ENCODE measurements at regions not wholly inside any gene's neighbourhood (a gene's known extent, or its start where the extent isn't known, plus 50 kb on each side); places are given as distances from the start of the nearest gene placed in this dataset.

DNA sequence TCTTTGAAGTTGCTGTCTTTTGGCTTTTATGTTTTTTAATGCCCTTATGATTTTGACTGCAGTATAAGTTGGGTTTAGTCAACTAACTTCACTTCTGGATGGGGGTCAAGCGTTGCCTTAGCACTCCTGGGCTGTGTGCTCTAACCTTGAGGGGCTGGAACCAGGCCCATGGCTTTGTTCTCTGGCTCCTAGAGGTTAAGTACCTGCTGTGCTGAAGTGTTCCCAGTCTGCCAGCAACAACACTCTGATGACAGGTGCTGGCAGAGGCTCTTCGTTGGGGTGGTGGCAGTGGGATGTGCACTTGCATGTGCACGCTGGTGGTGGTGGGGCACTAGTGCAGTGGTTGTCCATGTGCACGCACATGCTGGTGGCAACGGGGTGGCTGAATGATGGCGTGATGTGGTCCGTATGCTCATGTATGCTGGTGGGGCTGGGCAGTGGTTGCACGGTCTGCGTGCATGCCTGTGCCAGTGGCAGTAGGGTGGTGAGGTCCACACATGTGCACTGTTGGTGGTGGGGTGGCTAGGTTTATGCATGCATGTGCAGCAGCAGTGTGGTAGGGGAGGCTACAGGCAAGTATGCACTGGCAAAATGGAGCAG lies 447.8 kb upstream of the GOT2 start:
- DNase-seq, result no peak

DNA sequence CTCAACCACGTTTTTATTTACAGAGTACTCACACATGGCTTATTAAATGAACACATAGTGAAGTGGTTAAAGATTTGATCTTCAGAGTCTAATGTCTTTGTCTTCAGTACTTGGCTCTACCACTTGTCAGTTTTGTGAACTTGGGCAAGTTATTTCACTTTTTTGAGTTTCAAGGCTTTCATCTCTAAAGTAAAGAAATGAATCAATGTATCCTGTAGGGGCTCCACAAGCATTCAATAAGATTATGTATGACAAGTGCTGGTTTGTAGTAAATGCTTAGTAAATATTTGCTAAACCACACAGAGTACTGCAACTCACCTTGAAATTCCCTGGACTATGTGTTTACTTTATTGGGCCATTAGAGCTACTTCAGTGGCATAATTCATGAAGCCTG lies 446.0 kb upstream of the GOT2 start:
- no peak for DNase-seq

DNA sequence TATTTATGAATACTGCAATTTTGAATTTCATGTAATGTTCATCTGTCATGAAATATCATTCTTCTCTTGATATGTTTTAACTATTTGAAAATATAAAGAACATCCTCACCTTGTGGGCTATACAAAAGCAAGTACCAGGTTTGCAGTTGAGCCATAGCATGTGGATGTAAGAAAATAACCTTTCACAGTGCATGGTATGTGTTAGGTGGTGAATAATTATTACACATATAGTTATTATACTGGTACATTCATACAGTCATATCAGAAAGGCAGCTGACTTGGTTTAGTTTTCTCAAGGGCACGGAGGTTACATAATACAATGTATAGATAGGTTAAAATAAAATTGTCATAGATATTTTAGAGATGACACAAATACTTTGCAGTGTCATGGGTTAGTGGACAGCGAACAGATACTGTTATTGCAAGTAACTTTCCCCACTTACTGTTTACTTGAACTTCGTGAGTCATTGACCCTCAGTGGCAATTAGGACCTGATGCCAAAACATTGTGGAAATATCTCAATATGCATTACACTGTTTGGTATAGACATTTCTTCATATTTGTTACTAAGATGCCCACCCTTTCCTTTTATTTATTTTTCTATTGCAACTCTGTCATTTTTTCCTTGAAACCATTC lies 445.4 kb upstream of the GOT2 start:
- no peak for DNase-seq

DNA sequence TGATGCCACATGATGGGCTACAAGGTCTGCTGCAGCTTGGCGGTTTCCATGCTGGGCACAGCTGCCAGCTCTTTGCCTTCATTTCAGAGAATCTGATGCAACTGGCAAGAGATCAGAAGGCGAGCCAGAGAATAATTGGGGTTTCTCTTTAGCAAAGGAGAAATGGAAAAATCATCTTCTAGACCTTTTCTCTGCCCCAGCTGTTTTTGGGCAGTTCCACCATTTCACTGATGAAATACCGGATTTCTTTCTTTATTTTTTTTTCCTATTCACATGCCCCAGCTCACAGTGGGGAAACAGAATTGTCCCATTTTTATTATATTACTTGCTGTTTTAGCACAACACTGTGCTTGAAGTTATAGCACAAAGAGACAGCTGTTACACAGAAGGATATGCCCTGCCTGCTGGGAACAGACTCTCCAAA lies 439.3 kb upstream of the GOT2 start:
- no peak for DNase-seq

DNA sequence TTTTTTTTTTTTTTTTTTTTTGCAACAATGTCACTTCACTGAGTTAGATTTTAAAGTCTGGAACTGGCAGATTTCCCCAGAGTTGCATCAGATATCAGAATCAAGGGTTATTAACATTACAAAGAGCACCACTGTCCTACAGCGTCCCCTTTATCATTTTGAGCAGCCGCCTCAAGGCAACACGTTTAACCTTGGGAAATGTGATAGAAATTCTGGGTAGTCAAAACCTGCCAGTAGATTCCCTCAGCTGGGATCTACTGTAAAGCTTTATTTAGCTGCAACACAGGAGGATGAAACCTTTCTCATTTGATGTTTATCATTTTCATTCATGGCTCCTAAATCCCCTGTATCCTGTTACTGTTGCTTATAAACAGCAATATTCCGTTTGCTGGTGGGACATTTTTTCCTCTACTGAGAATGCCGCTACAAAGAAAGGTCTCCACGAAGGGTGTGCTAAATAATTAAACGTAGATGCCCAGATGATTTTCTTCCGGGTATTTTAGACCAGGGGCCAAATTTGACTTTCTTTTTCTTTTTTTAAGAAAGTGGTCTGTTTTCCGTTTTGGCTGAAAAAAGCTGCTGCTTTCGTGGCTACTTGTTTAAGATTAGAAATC lies 436.1 kb upstream of the GOT2 start:
- no peak for DNase-seq

DNA sequence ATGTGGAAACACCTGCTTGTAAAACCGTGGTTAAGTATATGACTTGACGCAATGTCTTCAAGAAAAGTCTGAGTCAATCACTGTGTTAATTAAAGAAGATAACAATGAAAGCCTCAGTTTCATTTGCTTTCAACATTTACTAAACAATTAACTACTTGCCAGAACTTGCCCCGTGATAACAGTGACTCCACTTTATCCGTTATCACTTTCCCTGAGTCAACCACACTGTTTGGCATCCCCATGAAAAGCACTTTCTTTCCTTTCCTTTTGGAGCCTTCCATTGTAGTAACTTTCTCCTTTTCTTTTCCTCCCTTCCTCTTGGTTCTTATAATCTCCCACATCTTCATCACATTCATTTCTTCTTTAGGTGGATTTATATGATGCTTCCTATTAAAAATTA lies 435.1 kb upstream of the GOT2 start:
- DNase-seq, result no peak

DNA sequence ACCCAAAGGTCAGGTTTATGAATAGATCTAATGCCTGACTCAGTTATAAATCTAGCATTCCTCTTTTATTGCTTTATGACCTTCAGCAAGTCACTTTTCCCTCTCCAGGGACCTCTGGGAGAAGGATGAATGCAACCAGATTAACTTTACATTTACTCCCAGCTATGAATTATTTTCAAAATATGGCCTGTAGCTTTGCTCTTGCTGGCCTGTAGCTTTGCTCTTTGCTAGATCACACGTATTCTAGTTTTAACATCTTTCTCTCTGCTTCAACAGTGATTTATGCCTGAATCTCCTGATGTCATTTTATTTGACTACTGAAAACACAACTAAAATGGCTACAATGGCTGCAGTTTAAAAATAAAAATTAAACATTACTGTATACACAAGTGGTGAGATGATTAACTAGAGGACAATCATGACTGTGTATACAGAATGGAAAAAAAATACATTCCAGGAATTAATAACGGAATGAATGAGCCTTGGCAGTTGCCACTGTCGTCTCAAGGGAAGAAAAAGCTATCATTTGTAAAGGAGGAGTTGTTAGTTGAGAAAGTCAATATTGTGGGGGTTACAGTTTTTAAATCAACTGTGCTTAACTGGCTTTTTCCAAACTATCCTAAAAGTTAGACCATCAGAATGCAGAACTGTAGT lies 434.5 kb upstream of the GOT2 start:
- DNase-seq, result no peak

DNA sequence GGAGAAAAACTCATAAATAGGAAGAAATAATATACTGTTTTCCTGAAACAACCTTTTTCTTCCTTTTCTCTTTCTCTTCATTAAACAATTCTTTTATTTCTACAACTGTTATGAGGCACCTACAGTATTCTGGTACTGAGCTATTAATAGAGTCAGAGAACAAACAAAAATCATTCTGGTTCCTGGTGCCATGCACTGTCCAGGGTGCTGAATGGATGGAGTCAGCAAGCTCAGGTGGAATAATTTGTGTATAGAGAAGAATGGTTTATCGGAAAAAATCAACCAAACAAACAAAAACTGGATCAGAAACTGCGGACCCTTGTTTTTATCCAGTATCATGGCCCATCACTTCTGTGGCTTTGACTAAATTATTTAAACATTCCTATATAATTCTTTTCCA lies 430.3 kb upstream of the GOT2 start:
- no peak for DNase-seq

DNA sequence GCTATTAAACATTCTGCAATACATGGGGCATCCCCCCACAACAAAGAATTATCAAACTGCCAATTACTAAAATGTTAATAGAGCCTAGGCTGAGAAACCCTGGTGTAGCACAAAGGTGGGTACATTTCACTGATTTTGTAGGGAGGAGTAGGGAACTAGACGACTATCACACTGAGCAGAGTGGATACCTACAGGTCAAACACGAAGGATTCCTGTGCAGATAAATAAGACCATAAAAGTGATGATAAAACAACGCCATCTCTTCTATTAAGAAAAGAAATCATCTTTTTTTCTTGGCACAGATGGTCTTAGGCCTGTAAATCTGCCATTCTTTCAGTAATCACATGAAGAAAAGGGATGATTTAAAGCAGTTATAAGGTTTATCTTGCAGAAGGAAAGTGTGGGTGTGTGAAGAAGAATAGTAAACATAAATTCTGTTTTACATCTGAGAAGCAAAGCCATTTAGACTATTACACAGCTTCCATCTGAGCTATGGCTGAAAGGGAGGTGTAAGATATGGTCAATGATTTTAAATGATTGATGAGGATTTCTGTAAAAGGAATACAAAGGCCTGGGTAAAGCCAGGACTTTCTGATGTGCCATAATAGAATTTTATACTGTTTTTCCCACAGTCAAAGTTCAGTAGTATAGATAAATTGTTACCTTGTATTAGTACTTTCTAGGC lies 429.4 kb upstream of the GOT2 start:
- DNase-seq, result no peak

DNA sequence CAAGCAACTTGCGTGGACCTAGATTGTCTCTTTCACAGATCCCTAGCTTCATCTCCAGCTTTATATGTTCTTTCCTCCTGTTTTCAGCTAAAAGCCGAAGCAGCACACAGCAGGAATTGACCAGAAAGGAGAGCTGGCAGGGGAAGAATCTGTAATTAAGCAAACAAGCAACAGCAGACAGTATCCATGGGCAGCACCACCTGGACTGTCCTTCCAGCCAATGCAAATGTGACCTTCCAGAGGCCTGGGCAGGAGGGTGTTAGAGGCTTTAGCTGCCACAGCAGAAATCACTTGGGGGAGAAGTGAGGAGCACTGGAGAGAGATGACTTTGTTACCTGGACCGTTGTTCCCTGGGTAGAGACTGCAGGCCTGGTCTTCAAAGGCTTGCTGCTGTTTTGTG lies 427.6 kb upstream of the GOT2 start:
- no peak for DNase-seq

DNA sequence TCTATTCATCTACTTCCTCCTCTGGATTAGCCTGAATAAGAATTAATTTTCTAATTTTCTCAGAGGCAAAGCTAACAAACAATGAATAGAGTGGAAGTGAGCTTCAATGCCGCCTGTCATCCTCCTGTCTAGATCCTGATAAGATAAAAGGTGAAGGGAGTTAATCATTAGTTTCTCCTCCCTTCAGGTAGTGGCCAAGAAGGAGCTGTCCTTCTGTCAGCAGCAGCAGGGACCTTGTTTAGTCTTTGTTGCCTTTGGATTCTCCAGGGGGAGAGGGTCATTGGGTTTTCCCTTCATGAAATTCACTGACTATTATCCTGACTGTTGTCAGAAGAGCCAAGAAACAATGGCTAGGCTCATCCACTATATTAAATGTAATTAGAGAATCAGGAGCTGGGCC lies 420.2 kb upstream of the GOT2 start:
- no peak for DNase-seq

DNA sequence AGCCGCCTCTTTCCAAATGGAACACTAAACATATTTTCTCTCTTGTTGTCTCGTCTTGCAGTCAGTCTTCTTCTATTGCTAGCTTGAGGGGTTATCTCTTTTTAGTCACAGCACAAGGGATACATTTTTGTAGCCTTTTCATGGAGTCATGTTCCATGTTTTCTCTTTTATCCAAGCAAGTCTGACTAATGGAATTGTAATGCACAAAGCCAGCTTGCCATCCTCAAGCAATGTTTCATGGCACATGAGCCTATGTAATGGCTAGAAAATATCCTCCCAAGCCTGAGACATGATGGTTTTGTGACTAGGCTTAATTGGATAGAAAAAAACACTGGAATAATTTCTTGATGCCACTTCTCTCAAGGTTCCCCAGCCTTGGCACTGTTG lies 414.6 kb upstream of the GOT2 start:
- no peak for DNase-seq

DNA sequence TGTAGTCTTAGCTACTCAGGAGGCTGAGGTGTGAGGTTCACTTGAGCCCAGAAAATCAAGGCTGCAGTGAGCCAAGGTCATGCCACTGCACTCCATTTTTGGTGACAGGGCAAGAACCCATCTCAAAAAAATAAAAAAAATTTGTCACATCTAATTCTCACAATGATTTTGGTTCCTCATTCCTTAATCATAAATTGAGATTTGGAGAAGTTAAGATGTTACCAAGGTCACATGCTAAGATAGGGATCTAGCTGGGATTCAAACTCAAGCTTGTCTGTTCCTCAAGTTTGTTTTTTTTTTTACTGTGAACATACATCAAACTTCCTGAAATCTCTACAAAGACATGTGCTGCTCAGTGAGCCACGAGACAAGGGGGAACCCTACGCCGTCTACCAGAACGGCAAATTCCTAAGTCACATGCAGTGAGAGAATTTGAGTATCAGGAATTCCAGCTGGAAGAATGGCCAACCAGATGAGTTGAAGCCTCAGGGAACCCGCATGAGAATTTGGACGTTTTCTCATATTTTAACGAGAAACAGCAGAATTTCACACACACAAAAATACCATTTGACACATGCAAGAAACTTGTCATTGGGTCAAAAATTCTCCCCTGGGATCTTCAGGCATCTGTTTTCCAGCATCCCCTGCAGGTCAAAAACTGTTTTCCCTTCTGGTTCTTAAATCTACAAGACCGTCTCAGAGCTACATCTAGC lies 414.1 kb upstream of the GOT2 start:
- no peak for DNase-seq

DNA sequence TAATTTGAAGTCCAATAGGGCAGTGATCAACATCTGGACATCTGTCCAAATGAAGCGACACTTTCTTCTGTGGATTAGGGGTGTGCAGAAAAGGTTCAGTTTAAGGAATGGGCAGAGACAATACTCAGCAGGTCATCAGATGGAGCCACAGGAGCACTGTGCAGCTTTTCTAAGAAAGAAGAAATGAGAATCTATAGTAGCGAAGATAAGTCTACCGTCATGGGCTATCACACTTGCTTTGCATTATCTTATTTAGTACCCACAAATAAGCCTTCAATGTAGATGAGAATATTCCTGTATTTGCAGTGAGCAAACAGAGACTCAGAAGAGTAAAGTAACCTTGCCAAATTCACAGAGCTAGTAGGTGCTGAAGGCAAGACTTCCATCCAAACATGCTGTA lies 412.0 kb upstream of the GOT2 start:
- no peak for DNase-seq

DNA sequence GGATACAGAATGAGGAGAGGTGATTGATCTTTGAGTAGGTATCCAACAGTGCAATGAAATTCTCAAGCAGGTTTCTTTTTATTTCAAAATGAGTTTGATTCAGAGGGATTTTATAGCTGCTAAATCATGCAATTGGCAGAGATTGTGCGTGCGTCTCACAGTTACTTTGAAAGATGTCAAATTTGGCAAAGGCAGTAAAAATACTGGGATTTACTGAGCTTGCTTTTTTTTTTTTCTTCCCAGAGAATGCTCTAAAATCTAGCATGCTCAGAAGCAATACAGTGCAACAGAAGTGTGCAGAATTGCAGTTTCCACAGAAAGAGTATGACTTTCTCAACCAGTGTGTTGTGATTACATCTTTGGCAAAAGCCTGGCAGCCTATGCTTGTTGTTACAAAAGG lies 410.7 kb upstream of the GOT2 start:
- DNase-seq, result no peak

DNA sequence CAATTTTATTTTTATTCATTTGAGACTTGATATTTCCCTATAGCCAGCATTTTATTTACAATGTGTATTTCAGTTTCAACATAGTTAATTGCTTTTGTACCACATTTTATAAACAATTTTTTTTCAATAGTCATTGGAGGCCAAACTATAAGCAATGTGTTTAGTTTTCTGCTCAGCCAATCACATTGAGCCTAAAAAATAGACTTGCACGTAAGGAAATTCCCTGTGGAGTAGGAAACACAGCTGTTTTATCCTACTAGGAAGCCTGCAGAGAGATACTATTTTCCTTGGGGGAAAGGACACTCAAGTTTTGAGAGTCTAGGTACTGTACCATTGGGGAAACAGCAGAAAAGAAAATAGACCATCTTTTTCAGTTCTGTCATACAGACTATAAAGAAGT lies 410.2 kb upstream of the GOT2 start:
- DNase-seq, result no peak

DNA sequence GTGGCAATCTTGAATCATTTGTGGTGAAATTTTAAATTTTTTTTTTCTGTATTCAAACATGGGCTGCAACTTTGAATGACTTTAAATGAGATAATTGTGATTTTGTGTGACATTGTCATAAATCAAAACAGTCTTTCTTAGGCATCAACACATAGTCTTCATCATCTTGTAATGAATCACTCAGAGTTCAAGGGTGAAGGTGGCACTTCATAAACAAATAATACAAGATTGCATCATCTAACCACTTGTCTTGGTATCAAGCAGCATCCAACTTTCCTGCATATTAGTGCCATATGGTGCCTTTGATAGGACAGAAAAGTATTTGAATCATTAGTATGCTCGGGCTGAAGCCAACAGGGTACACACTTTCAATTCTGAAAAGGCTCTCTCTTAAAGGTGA lies 392.4 kb upstream of the GOT2 start:
- DNase-seq, result no peak

DNA sequence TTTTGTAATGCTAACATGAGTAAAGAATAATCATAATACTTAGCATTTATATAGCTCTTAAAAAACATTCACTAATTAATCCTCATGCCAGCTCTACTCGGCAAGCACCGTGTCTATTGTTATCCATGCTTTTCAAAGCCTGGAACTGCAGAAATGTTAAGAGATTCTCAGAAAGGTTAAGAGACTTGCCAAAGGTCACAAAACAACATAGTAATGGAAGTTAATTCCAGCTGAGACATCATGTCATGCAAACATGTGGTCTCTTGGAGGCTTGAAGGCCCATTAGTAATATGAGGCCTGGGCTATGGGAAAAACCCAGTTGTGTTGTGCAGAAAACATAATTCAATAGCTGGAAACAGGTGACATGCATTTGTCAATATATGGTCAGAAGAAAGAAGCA lies 389.9 kb upstream of the GOT2 start:
- no peak for DNase-seq

DNA sequence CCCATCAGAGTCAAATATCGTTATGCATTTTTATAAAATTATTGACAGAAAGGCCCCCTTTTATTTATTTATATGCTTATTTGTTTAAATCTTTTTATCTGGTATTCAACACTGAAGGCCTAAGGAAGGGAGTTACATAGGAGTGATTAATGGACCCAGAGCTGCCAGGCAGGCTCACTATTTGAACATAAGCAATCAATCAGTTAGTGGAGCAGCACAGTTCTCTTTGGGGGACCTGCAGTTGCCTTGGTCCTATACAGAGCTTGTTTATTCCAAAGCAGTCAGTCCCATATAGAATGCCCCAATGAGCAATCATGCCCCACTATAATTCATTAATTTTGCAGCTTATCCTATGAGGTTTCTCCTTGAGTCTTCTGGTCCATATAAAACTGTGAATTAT lies 389.4 kb upstream of the GOT2 start:
- no peak for DNase-seq

DNA sequence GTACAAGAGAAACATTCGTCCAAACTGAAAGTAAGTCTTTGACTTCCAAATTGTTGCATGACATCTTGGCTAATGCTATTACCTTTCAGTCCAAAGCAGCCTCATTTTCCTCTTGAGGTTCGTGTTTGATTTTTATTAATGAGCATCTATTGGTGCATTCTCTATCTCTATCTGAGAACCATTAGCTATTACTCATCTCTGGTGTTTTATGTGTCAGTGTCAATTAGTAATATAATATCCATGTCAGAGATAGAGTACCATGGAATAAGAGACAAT lies 388.1 kb upstream of the GOT2 start:
- no peak for DNase-seq

DNA sequence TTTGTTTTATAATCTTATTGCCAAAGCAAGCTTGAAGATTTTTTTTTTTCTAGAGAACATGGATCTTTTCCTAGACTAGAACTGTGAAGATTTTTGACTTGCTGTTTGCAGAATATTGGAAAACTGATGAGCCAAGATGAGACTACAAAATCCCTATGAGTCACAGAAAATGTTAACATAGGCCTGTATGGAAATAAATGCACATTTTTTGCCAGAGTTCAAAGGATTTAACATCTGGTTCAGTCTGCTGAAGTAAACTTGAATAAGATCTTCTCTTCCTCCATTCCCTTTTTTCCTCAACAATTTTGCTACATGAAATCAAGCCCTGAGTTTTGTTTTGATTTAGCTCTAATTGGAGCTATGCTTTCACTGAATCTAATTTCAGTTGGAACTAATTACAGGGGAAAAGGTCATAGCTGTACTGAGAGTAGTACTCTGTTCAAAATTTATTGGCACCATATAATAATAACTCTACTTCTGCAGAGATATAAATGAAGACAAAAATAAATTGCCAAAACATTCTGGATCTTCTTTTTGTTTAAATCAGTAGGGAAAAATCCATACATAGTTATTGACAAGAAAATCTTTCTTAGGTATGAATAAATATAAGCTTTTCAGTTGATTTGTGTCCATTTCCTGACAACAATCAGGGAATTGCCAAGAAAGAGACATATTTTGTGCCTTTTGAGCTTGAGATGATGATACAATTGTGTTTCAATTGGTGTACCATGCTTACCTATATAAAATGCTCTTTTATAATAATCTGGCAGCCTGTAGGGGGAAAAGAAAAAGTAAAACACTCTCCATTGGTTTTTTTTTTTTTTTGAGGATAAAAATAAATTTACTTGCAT lies 387.5 kb upstream of the GOT2 start:
- DNase-seq, result no peak

DNA sequence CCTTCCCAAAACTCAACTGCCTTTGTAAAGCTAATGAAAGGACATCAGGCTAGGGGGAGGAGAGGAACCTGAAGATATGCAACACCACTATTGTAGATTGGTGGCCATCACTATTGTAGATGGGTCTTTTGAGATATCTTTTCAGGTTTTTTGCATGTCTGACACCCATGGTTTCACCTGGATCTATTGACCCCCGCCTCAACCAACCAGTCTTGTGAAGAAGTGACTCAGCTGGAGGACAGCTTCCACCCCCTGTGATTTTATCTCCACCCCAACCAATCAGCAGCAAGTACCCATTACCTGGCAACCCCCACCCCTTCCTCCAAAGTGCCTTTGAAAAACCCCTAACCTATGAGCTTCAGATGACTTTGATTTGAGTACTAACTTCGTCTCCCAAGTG lies 382.6 kb upstream of the GOT2 start:
- DNase-seq, result no peak

DNA sequence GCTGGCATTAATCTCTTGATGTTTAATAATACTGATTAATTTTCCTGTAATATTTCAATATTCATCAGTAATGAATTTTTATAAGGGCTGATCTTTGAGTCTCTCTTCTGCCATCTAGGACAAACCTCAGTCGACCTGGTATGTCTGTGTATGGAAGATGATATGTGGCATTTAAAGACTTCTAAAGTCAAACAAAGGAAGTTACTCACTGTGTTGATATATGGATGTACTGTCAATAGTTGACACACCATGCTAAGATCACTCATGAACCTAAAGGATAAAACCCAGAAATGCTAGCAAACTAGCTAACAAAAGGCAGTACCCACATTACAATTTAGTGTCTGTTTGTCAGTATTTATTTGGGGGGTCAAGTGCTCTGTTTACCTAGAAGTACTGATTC lies 380.7 kb upstream of the GOT2 start:
- DNase-seq, result no peak

All from activated CD8-positive, alpha-beta memory T cell treated with anti-CD3 and anti-CD28 coated beads, Interleukin-2, amount 50 U/mL, for 4 hours (primary cell).